ENCODE measurements at regions not wholly inside any gene's neighbourhood (a gene's known extent, or its start where the extent isn't known, plus 50 kb on each side); places are given as distances from the start of the nearest gene placed in this dataset.

DNA sequence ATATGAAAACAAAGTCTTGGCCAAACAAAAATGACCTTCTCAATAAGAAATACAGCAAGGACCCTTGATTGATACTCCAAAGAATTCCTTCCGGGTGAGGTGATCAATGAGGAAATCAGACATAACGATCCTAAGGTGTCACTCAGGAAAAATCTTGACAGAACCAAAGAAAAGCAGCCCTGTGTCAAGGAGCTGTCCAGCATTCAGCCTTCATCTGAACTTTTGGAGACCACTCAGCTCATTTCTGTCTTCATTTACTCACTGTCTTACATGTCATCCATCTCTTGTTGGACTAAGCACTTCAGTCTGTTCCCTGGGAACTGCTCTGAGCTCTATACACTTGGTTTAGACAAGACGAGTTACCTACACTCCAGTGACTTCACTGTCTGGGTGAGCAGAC, 179.9 kb downstream of the GRIN2B start:
- ATAC-seq (no peak), FAIRE-seq (no peak), DNase-seq (ENCODE audit: low spot score) (no peak)
- H3K27me3 ChIP-seq (ENCODE audit: control insufficient read depth in 1 of 2, insufficient read depth in 2 of 2, low read length in 2 of 2) = no peaks in the 10 kb centered on the region
- TF ChIP-seq, protein P1, sequence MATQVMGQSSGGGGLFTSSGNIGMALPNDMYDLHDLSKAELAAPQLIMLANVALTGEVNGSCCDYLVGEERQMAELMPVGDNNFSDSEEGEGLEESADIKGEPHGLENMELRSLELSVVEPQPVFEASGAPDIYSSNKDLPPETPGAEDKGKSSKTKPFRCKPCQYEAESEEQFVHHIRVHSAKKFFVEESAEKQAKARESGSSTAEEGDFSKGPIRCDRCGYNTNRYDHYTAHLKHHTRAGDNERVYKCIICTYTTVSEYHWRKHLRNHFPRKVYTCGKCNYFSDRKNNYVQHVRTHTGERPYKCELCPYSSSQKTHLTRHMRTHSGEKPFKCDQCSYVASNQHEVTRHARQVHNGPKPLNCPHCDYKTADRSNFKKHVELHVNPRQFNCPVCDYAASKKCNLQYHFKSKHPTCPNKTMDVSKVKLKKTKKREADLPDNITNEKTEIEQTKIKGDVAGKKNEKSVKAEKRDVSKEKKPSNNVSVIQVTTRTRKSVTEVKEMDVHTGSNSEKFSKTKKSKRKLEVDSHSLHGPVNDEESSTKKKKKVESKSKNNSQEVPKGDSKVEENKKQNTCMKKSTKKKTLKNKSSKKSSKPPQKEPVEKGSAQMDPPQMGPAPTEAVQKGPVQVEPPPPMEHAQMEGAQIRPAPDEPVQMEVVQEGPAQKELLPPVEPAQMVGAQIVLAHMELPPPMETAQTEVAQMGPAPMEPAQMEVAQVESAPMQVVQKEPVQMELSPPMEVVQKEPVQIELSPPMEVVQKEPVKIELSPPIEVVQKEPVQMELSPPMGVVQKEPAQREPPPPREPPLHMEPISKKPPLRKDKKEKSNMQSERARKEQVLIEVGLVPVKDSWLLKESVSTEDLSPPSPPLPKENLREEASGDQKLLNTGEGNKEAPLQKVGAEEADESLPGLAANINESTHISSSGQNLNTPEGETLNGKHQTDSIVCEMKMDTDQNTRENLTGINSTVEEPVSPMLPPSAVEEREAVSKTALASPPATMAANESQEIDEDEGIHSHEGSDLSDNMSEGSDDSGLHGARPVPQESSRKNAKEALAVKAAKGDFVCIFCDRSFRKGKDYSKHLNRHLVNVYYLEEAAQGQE (IDR thresholded peaks at IDR 0.05; ENCODE audit: borderline replicate concordance in 1 of 2, low read depth in 1 of 2, low read length in 2 of 2) = peak in 1 of 2 experiments; percentile 78; a peak in 3 of 4 replicates
- no peak for TF ChIP-seq ZSCAN12 (CRISPR knock-in tag; IDR thresholded peaks at IDR 0.05)
- H3K4me1 ChIP-seq (ENCODE audit: insufficient read depth, low read length) = no peaks in the 10 kb centered on the region
- intact Hi-C loops (cut with micrococcal nuclease; ENCODE audit: unreplicated experiment) = no loop called here
- H3K79me2 ChIP-seq (ENCODE audit: insufficient read depth, low read length) = no peaks in the 10 kb centered on the region
- no TSS peak for BruUV-seq (replicated peaks)
- no peak overlapping the region for H3K27ac ChIP-seq (ENCODE audit: extremely low read length, insufficient read depth, low read length)
- no peak overlapping the region for H3K9ac ChIP-seq (ENCODE audit: insufficient read depth, low read depth, low read length)
- no peaks in the 10 kb centered on the region for H3K9me3 ChIP-seq (ENCODE audit: low read length)
- H3K4me2 ChIP-seq (ENCODE audit: low read depth, low read length) = no peak overlapping the region
- no peaks in the 10 kb centered on the region for H4K20me1 ChIP-seq (ENCODE audit: insufficient read depth, low read length)
- in situ Hi-C loops (cut with HindIII; ENCODE audit: extremely low pct_ligation_motif_present, low pct_unique_long_range_greater_than_20kb) = no loop called here
- no peak overlapping the region for H3K4me3 ChIP-seq (replicated peaks in 1 of 3; ENCODE audit: insufficient read depth in 1 of 3, low read depth in 2 of 3, low read length in 3 of 3)
- no peak overlapping the region for H2AFZ ChIP-seq (ENCODE audit: low read length)
- POLR2A ChIA-PET = no interaction called here
- CTCF ChIA-PET (ENCODE audit: low intra/inter-chr PET ratio, low total read pairs) = no interaction called here
- no peaks in the 10 kb centered on the region for H3K36me3 ChIP-seq (replicated peaks in 1 of 2; ENCODE audit: control insufficient read depth in 1 of 2, insufficient read depth in 2 of 2, low read length in 2 of 2)
- 6% methylated on average over 3 of the region's 3 CpGs for WGBS (ENCODE audit: low lambda C conversion rate)

DNA sequence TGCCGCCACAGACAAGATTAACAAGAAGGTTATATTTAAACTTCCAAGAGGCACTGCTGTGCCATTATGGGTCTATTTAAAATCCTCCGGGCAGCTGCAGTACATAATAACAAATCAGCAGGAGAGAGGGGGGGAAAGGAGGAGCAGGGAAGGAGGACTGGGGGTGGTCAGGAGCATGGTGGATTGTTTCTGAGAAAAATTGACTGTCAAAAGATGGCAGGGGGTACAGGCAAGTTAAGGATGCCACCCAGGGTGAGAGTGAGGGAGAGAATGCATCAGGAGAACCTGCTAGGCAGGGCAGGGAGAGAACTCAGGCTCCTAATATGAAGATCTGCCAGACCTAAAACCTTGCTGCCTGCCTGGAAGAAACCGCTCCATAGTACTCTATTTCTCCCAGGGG, 181.8 kb downstream of the GRIN2B start:
- intact Hi-C loops (cut with micrococcal nuclease; ENCODE audit: unreplicated experiment) = loop anchor here (10.0 kb wide), 1 partner anchor 665 kb away; no protein-coding TSS in a partner anchor
- H3K36me3 ChIP-seq (replicated peaks in 1 of 2; ENCODE audit: control insufficient read depth in 1 of 2, insufficient read depth in 2 of 2, low read length in 2 of 2) = no peaks in the 10 kb centered on the region
- 0% methylated on average over 3 of the region's 3 CpGs for WGBS (ENCODE audit: low lambda C conversion rate)
- H3K27me3 ChIP-seq (ENCODE audit: control insufficient read depth in 1 of 2, insufficient read depth in 2 of 2, low read length in 2 of 2) = no peaks in the 10 kb centered on the region
- DNase-seq (ENCODE audit: low spot score) (no peak), ATAC-seq (no peak), FAIRE-seq (no peak)
- H3K27ac ChIP-seq (ENCODE audit: extremely low read length, insufficient read depth, low read length) = no peak overlapping the region
- no peak overlapping the region for H3K9ac ChIP-seq (ENCODE audit: insufficient read depth, low read depth, low read length)
- H3K79me2 ChIP-seq (ENCODE audit: insufficient read depth, low read length) = no peaks in the 10 kb centered on the region
- in situ Hi-C loops (cut with HindIII; ENCODE audit: extremely low pct_ligation_motif_present, low pct_unique_long_range_greater_than_20kb) = no loop called here
- no TSS peak for BruUV-seq (replicated peaks)
- H4K20me1 ChIP-seq (ENCODE audit: insufficient read depth, low read length) = no peaks in the 10 kb centered on the region
- no peak overlapping the region for H3K4me2 ChIP-seq (ENCODE audit: low read depth, low read length)
- CTCF ChIA-PET (ENCODE audit: low intra/inter-chr PET ratio, low total read pairs) = no interaction called here
- no peaks in the 10 kb centered on the region for H3K4me1 ChIP-seq (ENCODE audit: insufficient read depth, low read length)
- TF ChIP-seq, protein P2, sequence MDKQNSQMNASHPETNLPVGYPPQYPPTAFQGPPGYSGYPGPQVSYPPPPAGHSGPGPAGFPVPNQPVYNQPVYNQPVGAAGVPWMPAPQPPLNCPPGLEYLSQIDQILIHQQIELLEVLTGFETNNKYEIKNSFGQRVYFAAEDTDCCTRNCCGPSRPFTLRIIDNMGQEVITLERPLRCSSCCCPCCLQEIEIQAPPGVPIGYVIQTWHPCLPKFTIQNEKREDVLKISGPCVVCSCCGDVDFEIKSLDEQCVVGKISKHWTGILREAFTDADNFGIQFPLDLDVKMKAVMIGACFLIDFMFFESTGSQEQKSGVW (CRISPR knock-in tag; IDR thresholded peaks at IDR 0.05; ENCODE audit: borderline replicate concordance) = no peak
- no peak for TF ChIP-seq ADNP (CRISPR knock-in tag; IDR thresholded peaks at IDR 0.05)
- TF ChIP-seq CENPT (CRISPR knock-in tag; IDR thresholded peaks at IDR 0.05; ENCODE audit: low read depth) = no peak
- no peak for TF ChIP-seq ZNF660 (CRISPR knock-in tag; IDR thresholded peaks at IDR 0.05; ENCODE audit: borderline replicate concordance, low read depth)
- TF ChIP-seq ZNF850 (CRISPR knock-in tag; conservative IDR thresholded peaks at IDR 0.05) = no peak
- TF ChIP-seq XBP1 (CRISPR knock-in tag; IDR thresholded peaks at IDR 0.05) = no peak
- no peak for TF ChIP-seq ZNF547 (CRISPR knock-in tag; IDR thresholded peaks at IDR 0.05)
- TF ChIP-seq ZNF530 (CRISPR knock-in tag; IDR thresholded peaks at IDR 0.05; ENCODE audit: low read depth) = no peak
- no peak for TF ChIP-seq ZNF878 (CRISPR knock-in tag; IDR thresholded peaks at IDR 0.05)
- TF ChIP-seq ZBTB38 (CRISPR knock-in tag; IDR thresholded peaks at IDR 0.05) = no peak
- TF ChIP-seq REPIN1 (CRISPR knock-in tag; IDR thresholded peaks at IDR 0.05; ENCODE audit: borderline replicate concordance, low read depth) = no peak
- TF ChIP-seq, protein P3, sequence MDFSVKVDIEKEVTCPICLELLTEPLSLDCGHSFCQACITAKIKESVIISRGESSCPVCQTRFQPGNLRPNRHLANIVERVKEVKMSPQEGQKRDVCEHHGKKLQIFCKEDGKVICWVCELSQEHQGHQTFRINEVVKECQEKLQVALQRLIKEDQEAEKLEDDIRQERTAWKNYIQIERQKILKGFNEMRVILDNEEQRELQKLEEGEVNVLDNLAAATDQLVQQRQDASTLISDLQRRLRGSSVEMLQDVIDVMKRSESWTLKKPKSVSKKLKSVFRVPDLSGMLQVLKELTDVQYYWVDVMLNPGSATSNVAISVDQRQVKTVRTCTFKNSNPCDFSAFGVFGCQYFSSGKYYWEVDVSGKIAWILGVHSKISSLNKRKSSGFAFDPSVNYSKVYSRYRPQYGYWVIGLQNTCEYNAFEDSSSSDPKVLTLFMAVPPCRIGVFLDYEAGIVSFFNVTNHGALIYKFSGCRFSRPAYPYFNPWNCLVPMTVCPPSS (IDR thresholded peaks at IDR 0.05) = no peak
- POLR2A ChIA-PET = no interaction called here
- no peak overlapping the region for H3K4me3 ChIP-seq (replicated peaks in 1 of 3; ENCODE audit: insufficient read depth in 1 of 3, low read depth in 2 of 3, low read length in 3 of 3)
- no peaks in the 10 kb centered on the region for H3K9me3 ChIP-seq (ENCODE audit: low read length)
- H2AFZ ChIP-seq (ENCODE audit: low read length) = no peak overlapping the region

Data from HepG2 (cell line).